ENCODE measurements at regions not wholly inside any gene's neighbourhood (a gene's known extent, or its start where the extent isn't known, plus 50 kb on each side); places are given as distances from the start of the nearest gene placed in this dataset.

DNA sequence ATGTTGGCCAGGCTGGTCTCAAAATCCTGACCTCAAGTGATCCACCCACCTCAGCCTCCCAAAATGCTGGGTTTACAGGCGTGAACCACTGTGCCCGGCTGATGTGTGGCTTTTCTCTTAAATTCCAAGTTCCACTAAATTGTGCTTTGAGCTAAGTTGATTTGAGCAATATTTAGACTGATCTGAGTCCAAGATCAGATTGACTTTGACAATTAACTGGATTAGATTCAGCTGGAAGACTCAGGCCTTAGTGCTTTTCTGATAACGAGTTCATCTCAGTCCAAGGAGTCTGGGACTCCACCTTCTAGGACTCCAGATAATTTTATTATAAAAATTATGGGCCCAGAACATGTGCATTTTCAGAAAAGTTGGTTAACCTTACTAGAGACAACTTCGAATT, 94.4 kb upstream of the FAM174B start:
- Histone ChIP-seq H3K36me3 (ENCODE audit: control insufficient read depth in 2 of 4, insufficient read depth in 4 of 4, low read length in 3 of 4) (no peaks in the 10 kb centered on the region), H3K18ac (ENCODE audit: extremely low read depth, low read length) (no peak overlapping the region), H4K20me1 (replicated peaks in 1 of 2; ENCODE audit: control insufficient read depth in 1 of 2, insufficient read depth in 2 of 2, low read length in 2 of 2) (no peaks in the 10 kb centered on the region), H3K79me2 (ENCODE audit: control insufficient read depth in 1 of 2, insufficient read depth in 2 of 2, low read length in 2 of 2) (no peaks in the 10 kb centered on the region), H4K5ac (ENCODE audit: insufficient read length, low read depth, low read length) (no peak overlapping the region), H3K14ac (ENCODE audit: insufficient read length) (no peak overlapping the region), H3K4ac (replicated peaks; ENCODE audit: insufficient read length, low read depth, low read length) (no peak overlapping the region), H2BK120ac (replicated peaks; ENCODE audit: low read depth, low read length) (no peak overlapping the region), H3K56ac (replicated peaks; ENCODE audit: insufficient read length, low read depth, low read length) (no peak overlapping the region), H3K9ac (replicated peaks in 1 of 4; ENCODE audit: extremely low read depth in 1 of 4, low read depth in 3 of 4, low read length in 3 of 4) (no peak overlapping the region), H2BK5ac (ENCODE audit: low read depth, low read length) (no peak overlapping the region), H3K4me3 (ENCODE audit: extremely low read depth in 1 of 4, insufficient read depth in 2 of 4, low read depth in 3 of 4, low read length in 4 of 4) (no peak overlapping the region), H3K4me1 (replicated peaks in 1 of 4; ENCODE audit: control insufficient read depth in 3 of 4, insufficient read depth in 4 of 4, low read length in 3 of 4) (no peaks in the 10 kb centered on the region), H2BK12ac (ENCODE audit: low read depth, low read length) (no peak overlapping the region), H3K79me1 (ENCODE audit: low read depth, low read length) (no peaks in the 10 kb centered on the region), H4K8ac (ENCODE audit: extremely low read depth, insufficient read depth, low read length) (no peak overlapping the region), H3K9me3 (ENCODE audit: insufficient read depth in 2 of 2, low read depth in 1 of 2, low read length in 1 of 2) (no peaks in the 10 kb centered on the region), H2BK15ac (ENCODE audit: low read length) (no peak overlapping the region), H3K4me2 (ENCODE audit: insufficient read depth in 1 of 2, low read depth in 2 of 2, low read length in 2 of 2) (no peak overlapping the region), H2BK20ac (ENCODE audit: low read length) (no peak overlapping the region), H3K23me2 (ENCODE audit: low read depth, low read length) (no peaks in the 10 kb centered on the region), H2AK5ac (ENCODE audit: low read depth, low read length) (no peak overlapping the region), H2AFZ (ENCODE audit: low read length) (no peak overlapping the region), H3K27me3 (replicated peaks in 1 of 4; ENCODE audit: control insufficient read depth in 3 of 4, extremely low read depth in 1 of 4, insufficient read depth in 3 of 4, low read length in 3 of 4) (no peaks in the 10 kb centered on the region), H3K27ac (ENCODE audit: low read depth, low read length) (no peak overlapping the region), H3K23ac (ENCODE audit: insufficient read length) (no peak overlapping the region), H4K91ac (replicated peaks; ENCODE audit: insufficient read length, low read length) (no peak overlapping the region)
- no peak for FAIRE-seq
- no peak for TF ChIP-seq SUZ12 (IDR thresholded peaks at IDR 0.05; ENCODE audit: low read length)
- TF ChIP-seq CTBP2 (IDR thresholded peaks at IDR 0.05; ENCODE audit: borderline replicate concordance, insufficient read depth, insufficient read length, low read length), result no peak
- TF ChIP-seq HDAC2 (IDR thresholded peaks at IDR 0.05; ENCODE audit: borderline replicate concordance in 1 of 2, low read depth in 2 of 2, low read length in 2 of 2), result no peak
- TF ChIP-seq CHD2 (IDR thresholded peaks at IDR 0.05; ENCODE audit: low read length), result no peak
- TF ChIP-seq NRF1 (IDR thresholded peaks at IDR 0.05; ENCODE audit: low read depth, low read length), result no peak
- TF ChIP-seq KDM5A (IDR thresholded peaks at IDR 0.05; ENCODE audit: low read length), result no peak
- TF ChIP-seq POLR2A (IDR thresholded peaks at IDR 0.05; ENCODE audit: control extremely low read depth in 1 of 2, low read depth in 2 of 2, low read length in 2 of 2), result no peak
- no peak for TF ChIP-seq FOSL1 (IDR thresholded peaks at IDR 0.05; ENCODE audit: insufficient read depth, low read depth, low read length)
- TF ChIP-seq KDM1A (IDR thresholded peaks at IDR 0.05; ENCODE audit: borderline replicate concordance, low read length), result no peak
- TF ChIP-seq CBX8 (IDR thresholded peaks at IDR 0.05; ENCODE audit: borderline replicate concordance, low read depth, low read length), result no peak
- TF ChIP-seq POLR2AphosphoS5 (IDR thresholded peaks at IDR 0.05; ENCODE audit: low read depth, low read length), result no peak
- TF ChIP-seq TAF1 (IDR thresholded peaks at IDR 0.05; ENCODE audit: low read depth, low read length), result no peak
- POLR2A ChIA-PET (ENCODE audit: partially characterized antibody), result no interaction called here
- no peak for DNase-seq (ENCODE audit: low read depth in 1 of 2, low spot score in 2 of 2)
- WGBS, 2 experiments (ENCODE audit: extremely low coverage in 1 of 2, insufficient coverage in 1 of 2, insufficient read length in 1 of 2, insufficient replicate concordance in 2 of 2, low coverage in 1 of 2, low lambda C conversion rate in 2 of 2, missing lambda C conversion rate in 1 of 2), result 94% methylated on average over 4 of the region's 4 CpGs; no CpG with 5 or more reads in 1 of the 2 experiments
- CTCF ChIA-PET (ENCODE audit: partially characterized antibody), result interaction anchor here (1.2 kb wide), 1 partner anchor 30 kb away, joined by 3 read pairs; no protein-coding TSS in a partner anchor
